ENCODE measurements at regions not wholly inside any gene's neighbourhood (a gene's known extent, or its start where the extent isn't known, plus 50 kb on each side); places are given as distances from the start of the nearest gene placed in this dataset.

- Histone ChIP-seq H3K27ac (no peak overlapping the region), H3K36me3 (no peaks in the 10 kb centered on the region), H3K4me3 (no peak overlapping the region), H3K27me3 (no peaks in the 10 kb centered on the region), H3K4me1 (no peaks in the 10 kb centered on the region), H3K9me3 (no peaks in the 10 kb centered on the region)
- DNase-seq = no peak
- intact Hi-C loops (cut with DNase I; ENCODE audit: low total_unique reads) = no loop called here
- no peak for TF ChIP-seq POLR2A (IDR thresholded peaks at IDR 0.05)
- TF ChIP-seq, protein P1, sequence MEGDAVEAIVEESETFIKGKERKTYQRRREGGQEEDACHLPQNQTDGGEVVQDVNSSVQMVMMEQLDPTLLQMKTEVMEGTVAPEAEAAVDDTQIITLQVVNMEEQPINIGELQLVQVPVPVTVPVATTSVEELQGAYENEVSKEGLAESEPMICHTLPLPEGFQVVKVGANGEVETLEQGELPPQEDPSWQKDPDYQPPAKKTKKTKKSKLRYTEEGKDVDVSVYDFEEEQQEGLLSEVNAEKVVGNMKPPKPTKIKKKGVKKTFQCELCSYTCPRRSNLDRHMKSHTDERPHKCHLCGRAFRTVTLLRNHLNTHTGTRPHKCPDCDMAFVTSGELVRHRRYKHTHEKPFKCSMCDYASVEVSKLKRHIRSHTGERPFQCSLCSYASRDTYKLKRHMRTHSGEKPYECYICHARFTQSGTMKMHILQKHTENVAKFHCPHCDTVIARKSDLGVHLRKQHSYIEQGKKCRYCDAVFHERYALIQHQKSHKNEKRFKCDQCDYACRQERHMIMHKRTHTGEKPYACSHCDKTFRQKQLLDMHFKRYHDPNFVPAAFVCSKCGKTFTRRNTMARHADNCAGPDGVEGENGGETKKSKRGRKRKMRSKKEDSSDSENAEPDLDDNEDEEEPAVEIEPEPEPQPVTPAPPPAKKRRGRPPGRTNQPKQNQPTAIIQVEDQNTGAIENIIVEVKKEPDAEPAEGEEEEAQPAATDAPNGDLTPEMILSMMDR (IDR thresholded peaks at IDR 0.05) = no peak
Observed at GRCh38 chr6:166760288-166760687, 133.2 kb upstream of the RPS6KA2 start.

- no peak for TF ChIP-seq POLR2A (IDR thresholded peaks at IDR 0.05)
- TF ChIP-seq, protein P1 (IDR thresholded peaks at IDR 0.05) = no peak
- no peak for DNase-seq
- intact Hi-C loops (cut with DNase I; ENCODE audit: low total_unique reads) = no loop called here
- H3K4me1 ChIP-seq = no peaks in the 10 kb centered on the region
- no peaks in the 10 kb centered on the region for H3K36me3 ChIP-seq
- no peak overlapping the region for H3K4me3 ChIP-seq
- no peak overlapping the region for H3K27ac ChIP-seq
- H3K9me3 ChIP-seq = no peaks in the 10 kb centered on the region
- no peaks in the 10 kb centered on the region for H3K27me3 ChIP-seq
Observed at GRCh38 chr6:166758136-166758704, 131.2 kb upstream of the RPS6KA2 start.

GRCh38 chr6:166757232-166758135, 130.4 kb upstream of the RPS6KA2 start:
- TF ChIP-seq, protein P1 (IDR thresholded peaks at IDR 0.05) = no peak
- no peak for TF ChIP-seq POLR2A (IDR thresholded peaks at IDR 0.05)
- H3K27ac ChIP-seq = no peak overlapping the region
- H3K27me3 ChIP-seq = no peaks in the 10 kb centered on the region
- H3K4me3 ChIP-seq = peak overlapping the region in 1 of 2 donors; percentile 18
- no peak for DNase-seq
- no peaks in the 10 kb centered on the region for H3K4me1 ChIP-seq
- H3K36me3 ChIP-seq = no peaks in the 10 kb centered on the region
- intact Hi-C loops (cut with DNase I; ENCODE audit: low total_unique reads) = no loop called here
- no peaks in the 10 kb centered on the region for H3K9me3 ChIP-seq

GRCh38 chr6:166754218-166755030, 127.4 kb upstream of the RPS6KA2 start:
- Histone ChIP-seq H3K4me3 (no peak overlapping the region), H3K9me3 (no peaks in the 10 kb centered on the region), H3K4me1 (no peaks in the 10 kb centered on the region), H3K36me3 (no peaks in the 10 kb centered on the region), H3K27ac (no peak overlapping the region), H3K27me3 (no peaks in the 10 kb centered on the region)
- intact Hi-C loops (cut with DNase I; ENCODE audit: low total_unique reads) = no loop called here
- DNase-seq = no peak
- TF ChIP-seq, protein P1 (IDR thresholded peaks at IDR 0.05) = no peak
- no peak for TF ChIP-seq POLR2A (IDR thresholded peaks at IDR 0.05)
